ENCODE measurements at regions not wholly inside any gene's neighbourhood (a gene's known extent, or its start where the extent isn't known, plus 50 kb on each side); places are given as distances from the start of the nearest gene placed in this dataset.

- Histone ChIP-seq H3K27ac (no peak overlapping the region), H3K36me3 (replicated peaks in 1 of 2; ENCODE audit: insufficient read depth in 1 of 2, low read depth in 2 of 2) (no peaks in the 10 kb centered on the region), H3K27me3 (peaks cover 0 to 9% of the 10 kb centered on the region in 2 donors), H3K4me1 (peaks cover 5% of the 10 kb centered on the region), H3K9me3 (no peaks in the 10 kb centered on the region), H3K4me3 (no peak overlapping the region)
- TF ChIP-seq CTCF (IDR thresholded peaks at IDR 0.05) (no peak), POLR2A (IDR thresholded peaks at IDR 0.05) (no peak)
- ATAC-seq (no peak), DNase-seq (peak in 2 of 4 donors; percentile 5 to 7)
- 48 to 50% methylated on average over 12 to 16 of the region's 16 CpGs for WGBS, 2 donors
- intact Hi-C loops (cut with DNase I): no loop called here
Observed at GRCh38 chr4:8727546-8728510, 135.3 kb downstream of the CPZ start.

- ATAC-seq (no peak), DNase-seq (peak in 1 of 4 donors; percentile 0)
- no peak for TF ChIP-seq POLR2A (IDR thresholded peaks at IDR 0.05)
- TF ChIP-seq CTCF (IDR thresholded peaks at IDR 0.05): no peak
- Histone ChIP-seq H3K4me3 (no peak overlapping the region), H3K4me1 (peaks cover 5% of the 10 kb centered on the region), H3K27me3 (peaks cover 0 to 9% of the 10 kb centered on the region in 2 donors), H3K36me3 (replicated peaks in 1 of 2; ENCODE audit: insufficient read depth in 1 of 2, low read depth in 2 of 2) (no peaks in the 10 kb centered on the region), H3K9me3 (no peaks in the 10 kb centered on the region), H3K27ac (no peak overlapping the region)
- intact Hi-C loops (cut with DNase I): no loop called here
- WGBS, 2 donors: 42 to 46% methylated on average over 12 of the region's 12 CpGs
Observed at GRCh38 chr4:8727131-8727530, 134.6 kb downstream of the CPZ start.

GRCh38 chr4:8726344-8726851 is 133.8 kb downstream of the CPZ start:
- intact Hi-C loops (cut with DNase I): no loop called here
- Histone ChIP-seq H3K4me3 (no peak overlapping the region), H3K27me3 (peaks cover 0 to 9% of the 10 kb centered on the region in 2 donors), H3K9me3 (no peaks in the 10 kb centered on the region), H3K4me1 (peaks cover 5% of the 10 kb centered on the region), H3K36me3 (replicated peaks in 1 of 2; ENCODE audit: insufficient read depth in 1 of 2, low read depth in 2 of 2) (no peaks in the 10 kb centered on the region), H3K27ac (no peak overlapping the region)
- ATAC-seq (no peak), DNase-seq (peak in 2 of 4 donors; percentile 0 to 3)
- TF ChIP-seq CTCF (IDR thresholded peaks at IDR 0.05): no peak
- TF ChIP-seq POLR2A (IDR thresholded peaks at IDR 0.05): no peak
- 34 to 38% methylated on average over 3 to 9 of the region's 9 CpGs for WGBS, 2 donors

- DNase-seq (peak in 2 of 4 donors; percentile 1 to 3), ATAC-seq (no peak)
- intact Hi-C loops (cut with DNase I): no loop called here
- Histone ChIP-seq H3K36me3 (replicated peaks in 1 of 2; ENCODE audit: insufficient read depth in 1 of 2, low read depth in 2 of 2) (no peaks in the 10 kb centered on the region), H3K4me3 (no peak overlapping the region), H3K27ac (no peak overlapping the region), H3K4me1 (peaks cover 5% of the 10 kb centered on the region), H3K27me3 (peaks cover 0 to 9% of the 10 kb centered on the region in 2 donors), H3K9me3 (no peaks in the 10 kb centered on the region)
- WGBS, 2 donors: 35 to 38% methylated on average over 6 to 10 of the region's 10 CpGs
- no peak for TF ChIP-seq POLR2A (IDR thresholded peaks at IDR 0.05)
- no peak for TF ChIP-seq CTCF (IDR thresholded peaks at IDR 0.05)
Observed at GRCh38 chr4:8725845-8726244, 133.3 kb downstream of the CPZ start.
